G401 (cell line): ENCODE measurements at regions not wholly inside any gene's neighbourhood (a gene's known extent, or its start where the extent isn't known, plus 50 kb on each side); places are given as distances from the start of the nearest gene placed in this dataset.

Experiments used
- DNase-seq: peaks from one replicate; pipeline ENCODE4 v3.0.0-alpha.2; 2015; ENCODE audit warnings: low spot score
- in situ Hi-C: cut with HindIII; loops from 2 replicates; pipeline ENCODE4 v1.10.0; 2016; ENCODE audit warnings: low sequenced_read_pairs, mixed read lengths

GRCh38 chr11:103651341-103651998, 385.0 kb upstream of the DDI1 start:
- in situ Hi-C loops = no loop called here
- peak; percentile 10 for DNase-seq

GRCh38 chr11:103652013-103652412, 384.4 kb upstream of the DDI1 start:
- peak; percentile 11 for DNase-seq
- in situ Hi-C loops = no loop called here

GRCh38 chr11:103656382-103656781, 380.1 kb upstream of the DDI1 start:
- in situ Hi-C loops = no loop called here
- DNase-seq = no peak

- in situ Hi-C loops = no loop called here
- no peak for DNase-seq
Measured at GRCh38 chr11:103659206-103659618, 377.2 kb upstream of the DDI1 start.

GRCh38 chr11:103659743-103660142, 376.7 kb upstream of the DDI1 start:
- in situ Hi-C loops = no loop called here
- no peak for DNase-seq

GRCh38 chr11:103661185-103661584, 375.3 kb upstream of the DDI1 start:
- in situ Hi-C loops = no loop called here
- DNase-seq = no peak

GRCh38 chr11:103661991-103662390, 374.4 kb upstream of the DDI1 start:
- no peak for DNase-seq
- in situ Hi-C loops = no loop called here

GRCh38 chr11:103662880-103663279, 373.6 kb upstream of the DDI1 start:
- in situ Hi-C loops = no loop called here
- no peak for DNase-seq

- DNase-seq = no peak
- in situ Hi-C loops = no loop called here
Measured at GRCh38 chr11:103668859-103669258, 367.6 kb upstream of the DDI1 start.

GRCh38 chr11:103671143-103671651, 365.2 kb upstream of the DDI1 start:
- in situ Hi-C loops = no loop called here
- no peak for DNase-seq

- in situ Hi-C loops = no loop called here
- DNase-seq = no peak
Measured at GRCh38 chr11:103673773-103674172, 362.7 kb upstream of the DDI1 start.

GRCh38 chr11:103676413-103676812, 360.0 kb upstream of the DDI1 start:
- in situ Hi-C loops = no loop called here
- no peak for DNase-seq

GRCh38 chr11:103680826-103681225, 355.6 kb upstream of the DDI1 start:
- in situ Hi-C loops = no loop called here

GRCh38 chr11:103681855-103682254, 354.6 kb upstream of the DDI1 start:
- in situ Hi-C loops = no loop called here
- DNase-seq = no peak

More at GRCh38 chr11:103680826-103681225, 355.6 kb upstream of the DDI1 start:
- DNase-seq = no peak

- peak; percentile 82 for DNase-seq
- in situ Hi-C loops = no loop called here
Measured at GRCh38 chr11:103682318-103683184, 353.9 kb upstream of the DDI1 start.

GRCh38 chr11:103683576-103683975, 352.9 kb upstream of the DDI1 start:
- no peak for DNase-seq
- in situ Hi-C loops = no loop called here

- no peak for DNase-seq
- in situ Hi-C loops = no loop called here
Measured at GRCh38 chr11:103688924-103689323, 347.5 kb upstream of the DDI1 start.

GRCh38 chr11:103690356-103690755, 346.1 kb upstream of the DDI1 start:
- no peak for DNase-seq
- in situ Hi-C loops = no loop called here

- in situ Hi-C loops = no loop called here
- DNase-seq = no peak
Measured at GRCh38 chr11:103696123-103696522, 340.3 kb upstream of the DDI1 start.

GRCh38 chr11:103699216-103699615, 337.2 kb upstream of the DDI1 start:
- in situ Hi-C loops = no loop called here
- peak; percentile 50 for DNase-seq
